Chondrocyte (in vitro differentiated cells): ENCODE measurements at regions not wholly inside any gene's neighbourhood (a gene's known extent, or its start where the extent isn't known, plus 50 kb on each side); places are given as distances from the start of the nearest gene placed in this dataset.

Experiments
- DNase-seq: peaks from one replicate; pipeline ENCODE4 v3.0.0; 2021; ENCODE audit warnings: mixed read lengths, low spot score
- H3K27ac Mint-ChIP-seq: one replicate; pipeline ENCODE4 v1.8.0; 2021; ENCODE audit warnings: mild to moderate bottlenecking, moderate library complexity, mixed read lengths; ENCODE audit not compliant: unreplicated experiment
- H3K27me3 Mint-ChIP-seq: 2 replicates; pipeline ENCODE4 v1.8.0; 2021; ENCODE audit warnings: low read depth, mixed read lengths
- H3K36me3 Mint-ChIP-seq: 2 replicates; pipeline ENCODE4 v1.8.0; 2021; ENCODE audit warnings: low read depth, mixed read lengths
- H3K4me1 Mint-ChIP-seq: 2 replicates; pipeline ENCODE4 v1.8.0; 2021; ENCODE audit warnings: low read depth, mild to moderate bottlenecking, mixed read lengths
- H3K4me3 Mint-ChIP-seq: one replicate; pipeline ENCODE4 v1.8.0; 2021; ENCODE audit warnings: mild to moderate bottlenecking, moderate library complexity, mixed read lengths; ENCODE audit not compliant: unreplicated experiment
- H3K9me3 Mint-ChIP-seq: 2 replicates; pipeline ENCODE4 v1.8.0; 2021; ENCODE audit warnings: low read depth, mixed read lengths
- TF ChIP-seq, protein P1 (sequence below): fragments of 200-600 bp; sonication (generic); IDR thresholded peaks from 2 replicates; pipeline ENCODE4 v1.5.0; 2021; ENCODE audit warnings: antibody characterized with exemption, mild to moderate bottlenecking, moderate library complexity

DNA sequence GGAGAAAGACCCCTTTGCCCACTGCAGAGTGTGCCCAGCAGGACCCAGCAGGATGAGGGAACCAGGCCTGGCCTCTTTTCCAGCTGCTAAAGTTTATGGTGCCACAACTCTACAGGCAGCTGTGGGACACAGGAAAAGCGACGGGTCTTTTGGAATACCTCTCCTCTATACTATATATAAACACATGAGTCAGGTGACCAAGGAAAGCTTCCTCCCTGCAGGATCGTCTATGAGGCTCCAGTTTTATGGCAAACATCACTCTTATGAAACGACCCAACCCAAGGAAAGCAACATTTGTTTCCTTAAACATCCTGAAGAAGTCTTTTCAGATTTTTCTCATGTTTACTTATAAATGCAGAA, 102.8 kb upstream of the AKIP1 start:
- peak overlapping the region; percentile 97 for H3K27ac Mint-ChIP-seq
- no peaks in the 10 kb centered on the region for H3K9me3 Mint-ChIP-seq
- peaks cover 5% of the 10 kb centered on the region for H3K36me3 Mint-ChIP-seq
- no peaks in the 10 kb centered on the region for H3K27me3 Mint-ChIP-seq
- H3K4me3 Mint-ChIP-seq = peak overlapping the region; percentile 14
- DNase-seq = no peak
- peaks cover 71% of the 10 kb centered on the region for H3K4me1 Mint-ChIP-seq
- TF ChIP-seq, protein P1, sequence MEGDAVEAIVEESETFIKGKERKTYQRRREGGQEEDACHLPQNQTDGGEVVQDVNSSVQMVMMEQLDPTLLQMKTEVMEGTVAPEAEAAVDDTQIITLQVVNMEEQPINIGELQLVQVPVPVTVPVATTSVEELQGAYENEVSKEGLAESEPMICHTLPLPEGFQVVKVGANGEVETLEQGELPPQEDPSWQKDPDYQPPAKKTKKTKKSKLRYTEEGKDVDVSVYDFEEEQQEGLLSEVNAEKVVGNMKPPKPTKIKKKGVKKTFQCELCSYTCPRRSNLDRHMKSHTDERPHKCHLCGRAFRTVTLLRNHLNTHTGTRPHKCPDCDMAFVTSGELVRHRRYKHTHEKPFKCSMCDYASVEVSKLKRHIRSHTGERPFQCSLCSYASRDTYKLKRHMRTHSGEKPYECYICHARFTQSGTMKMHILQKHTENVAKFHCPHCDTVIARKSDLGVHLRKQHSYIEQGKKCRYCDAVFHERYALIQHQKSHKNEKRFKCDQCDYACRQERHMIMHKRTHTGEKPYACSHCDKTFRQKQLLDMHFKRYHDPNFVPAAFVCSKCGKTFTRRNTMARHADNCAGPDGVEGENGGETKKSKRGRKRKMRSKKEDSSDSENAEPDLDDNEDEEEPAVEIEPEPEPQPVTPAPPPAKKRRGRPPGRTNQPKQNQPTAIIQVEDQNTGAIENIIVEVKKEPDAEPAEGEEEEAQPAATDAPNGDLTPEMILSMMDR = no peak

DNA sequence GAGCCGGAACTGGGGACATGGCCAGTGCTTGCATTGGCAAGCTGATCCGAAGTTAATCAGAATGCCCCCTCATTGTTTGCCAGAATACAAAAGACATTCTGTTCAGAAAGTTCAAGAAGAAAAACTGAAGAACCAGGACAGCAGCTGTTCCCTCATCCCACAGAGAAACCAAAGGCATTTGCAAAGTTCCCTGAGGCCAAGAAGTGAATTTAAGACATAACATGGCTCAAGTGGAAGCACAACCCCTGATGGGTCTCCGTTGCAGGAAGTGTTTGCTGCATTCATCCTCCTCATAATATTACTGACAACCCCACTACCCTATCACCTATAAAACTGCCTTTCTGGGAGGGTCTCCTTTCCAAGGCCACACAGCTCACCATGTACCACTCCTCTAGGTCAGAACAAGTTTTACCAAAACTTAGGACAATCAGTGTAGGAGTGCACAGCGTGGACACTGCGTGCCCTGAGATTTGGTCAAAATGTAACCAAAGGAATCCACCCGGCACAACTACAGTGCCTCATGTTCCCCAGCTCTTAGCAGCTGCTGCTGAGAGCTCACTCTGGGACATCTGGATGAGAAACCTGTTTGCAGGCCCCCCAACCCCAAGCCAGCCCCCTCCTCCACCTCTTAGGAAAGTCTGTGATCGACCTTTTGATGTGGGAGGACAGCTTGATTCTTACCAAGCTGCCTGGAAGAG, 101.6 kb upstream of the AKIP1 start:
- peak overlapping the region; percentile 97 for H3K27ac Mint-ChIP-seq
- H3K4me3 Mint-ChIP-seq = peak overlapping the region; percentile 80
- TF ChIP-seq, protein P1 = no peak
- no peaks in the 10 kb centered on the region for H3K27me3 Mint-ChIP-seq
- H3K9me3 Mint-ChIP-seq = no peaks in the 10 kb centered on the region
- peaks cover 71% of the 10 kb centered on the region for H3K4me1 Mint-ChIP-seq
- no peak for DNase-seq
- peaks cover 5% of the 10 kb centered on the region for H3K36me3 Mint-ChIP-seq

DNA sequence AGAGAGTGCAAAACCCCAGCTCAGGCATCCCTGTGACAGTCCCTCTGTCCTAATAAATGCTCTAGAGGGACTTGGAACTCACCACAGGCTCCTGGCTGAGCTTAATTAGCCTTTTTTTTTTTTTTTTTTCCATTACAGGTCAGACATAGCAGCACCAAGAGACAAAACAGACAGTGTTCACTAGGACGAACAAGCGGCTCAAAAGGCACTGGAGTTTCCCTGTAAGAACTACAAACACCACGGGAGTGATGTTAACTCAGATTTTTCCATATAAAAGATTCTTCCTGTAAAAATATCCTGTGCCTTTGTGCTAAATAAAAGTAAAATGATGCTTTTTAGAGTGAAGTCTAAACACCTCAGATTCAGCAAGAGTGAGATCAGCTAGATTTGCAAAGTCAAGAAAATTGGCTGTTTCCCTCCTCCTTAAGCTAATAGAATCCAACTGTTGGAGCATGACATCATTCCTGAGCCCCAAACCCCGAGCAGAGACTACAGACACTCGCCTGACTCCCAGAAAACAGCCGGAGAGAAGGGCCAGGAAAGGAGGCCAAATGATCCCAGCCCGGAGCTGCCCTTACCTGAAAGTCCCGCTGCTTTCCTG, 101.0 kb upstream of the AKIP1 start:
- H3K27me3 Mint-ChIP-seq = no peaks in the 10 kb centered on the region
- no peak for DNase-seq
- no peaks in the 10 kb centered on the region for H3K9me3 Mint-ChIP-seq
- TF ChIP-seq, protein P1 = no peak
- peaks cover 5% of the 10 kb centered on the region for H3K36me3 Mint-ChIP-seq
- peak overlapping the region; percentile 80 for H3K4me3 Mint-ChIP-seq
- H3K4me1 Mint-ChIP-seq = peaks cover 71% of the 10 kb centered on the region
- H3K27ac Mint-ChIP-seq = peak overlapping the region; percentile 97

DNA sequence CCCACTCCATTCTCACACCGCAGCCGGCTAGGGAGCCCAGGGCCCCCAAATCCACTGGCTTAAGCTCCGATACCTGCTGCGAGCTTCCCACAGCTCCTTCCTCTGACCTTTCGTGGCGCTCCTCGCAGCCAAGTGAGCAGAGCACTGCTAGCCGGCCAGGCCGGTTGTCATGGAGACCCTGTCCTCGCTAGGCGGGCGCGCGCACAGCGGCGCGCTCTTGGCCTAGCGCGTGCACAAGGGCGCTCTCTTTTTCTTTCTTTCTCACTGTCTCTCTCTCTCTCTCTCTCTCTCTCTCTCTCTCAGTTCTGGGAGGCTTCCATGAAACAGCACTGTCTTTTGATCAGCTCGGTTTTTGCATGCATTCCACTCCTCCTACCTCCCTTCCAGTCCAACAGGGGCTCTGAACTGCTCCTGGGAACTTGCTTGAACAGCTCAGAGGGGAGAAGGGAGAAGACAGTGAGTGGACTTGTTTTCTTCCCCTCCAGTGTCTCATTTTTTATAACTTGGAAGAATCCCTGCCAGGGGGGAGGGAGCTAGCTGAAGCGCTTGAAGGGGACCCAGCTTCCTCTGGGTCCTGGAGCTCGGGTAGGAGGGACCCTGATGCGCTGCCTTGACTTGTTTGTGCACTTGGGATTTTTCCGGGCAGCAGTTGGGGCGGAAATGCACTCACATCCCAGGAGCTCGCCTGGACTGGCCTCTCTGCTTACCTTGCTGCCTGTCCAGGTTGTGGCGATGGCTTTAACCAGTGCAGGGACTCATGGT, 100.3 kb upstream of the AKIP1 start:
- TF ChIP-seq, protein P1 = no peak
- H3K4me1 Mint-ChIP-seq = peaks cover 67% of the 10 kb centered on the region
- no peaks in the 10 kb centered on the region for H3K9me3 Mint-ChIP-seq
- no peak for DNase-seq
- peak overlapping the region; percentile 80 for H3K4me3 Mint-ChIP-seq
- no peaks in the 10 kb centered on the region for H3K27me3 Mint-ChIP-seq
- H3K36me3 Mint-ChIP-seq = peaks cover 3% of the 10 kb centered on the region
- H3K27ac Mint-ChIP-seq = peak overlapping the region; percentile 97

GRCh38 chr11:8811571-8811970, 99.4 kb upstream of the AKIP1 start:
- no peaks in the 10 kb centered on the region for H3K27me3 Mint-ChIP-seq
- TF ChIP-seq, protein P1 = no peak
- no peak for DNase-seq
- H3K27ac Mint-ChIP-seq = peak overlapping the region; percentile 97
- H3K4me1 Mint-ChIP-seq = peaks cover 61% of the 10 kb centered on the region
- H3K36me3 Mint-ChIP-seq = no peaks in the 10 kb centered on the region
- no peak overlapping the region for H3K4me3 Mint-ChIP-seq
- H3K9me3 Mint-ChIP-seq = no peaks in the 10 kb centered on the region
